Left cardiac atrium (tissue), 4 donors: ENCODE measurements at regions not wholly inside any gene's neighbourhood (a gene's known extent, or its start where the extent isn't known, plus 50 kb on each side); places are given as distances from the start of the nearest gene placed in this dataset.
"Not testable (repeated sequence)": the region's sequence is repeated elsewhere in the genome, so short reads cannot be mapped to it uniquely, and the experiment has no call there.

ENCODE experiments used
- ATAC-seq, 2 donors: fragments of 200-7000 bp; cut with Tn5 transposase; one replicate each; pipeline ENCODE4 v1.9.1; 2020; ENCODE audit warnings: mild to moderate bottlenecking in 2 of 2, moderate library complexity in 2 of 2
- DNase-seq: peaks from one replicate; pipeline ENCODE4 v3.0.0-alpha.2; 2020
- intact Hi-C, 2 donors: fragments of 100-400 bp; cut with DNase I; formaldehyde crosslinking; loops; one replicate each; pipeline versions ENCODE4 v1.14.1 to v1.15.1; 2022 to 2023
- donor health status: DM: no; HTN: yes; CAD: no.
- donor health status: DM: no; HTN: yes; CAD: no; lungs with severe emphysema.
- donor health status: DM: yes; HTN: yes; CAD: no.
- donor health status: Dilated cardiomyopathy.

GRCh38 chr20:7136886-7137285, 369.4 kb downstream of the BMP2 start:
- intact Hi-C loops: no loop called here
- DNase-seq: no peak
- no peak for ATAC-seq

DNA sequence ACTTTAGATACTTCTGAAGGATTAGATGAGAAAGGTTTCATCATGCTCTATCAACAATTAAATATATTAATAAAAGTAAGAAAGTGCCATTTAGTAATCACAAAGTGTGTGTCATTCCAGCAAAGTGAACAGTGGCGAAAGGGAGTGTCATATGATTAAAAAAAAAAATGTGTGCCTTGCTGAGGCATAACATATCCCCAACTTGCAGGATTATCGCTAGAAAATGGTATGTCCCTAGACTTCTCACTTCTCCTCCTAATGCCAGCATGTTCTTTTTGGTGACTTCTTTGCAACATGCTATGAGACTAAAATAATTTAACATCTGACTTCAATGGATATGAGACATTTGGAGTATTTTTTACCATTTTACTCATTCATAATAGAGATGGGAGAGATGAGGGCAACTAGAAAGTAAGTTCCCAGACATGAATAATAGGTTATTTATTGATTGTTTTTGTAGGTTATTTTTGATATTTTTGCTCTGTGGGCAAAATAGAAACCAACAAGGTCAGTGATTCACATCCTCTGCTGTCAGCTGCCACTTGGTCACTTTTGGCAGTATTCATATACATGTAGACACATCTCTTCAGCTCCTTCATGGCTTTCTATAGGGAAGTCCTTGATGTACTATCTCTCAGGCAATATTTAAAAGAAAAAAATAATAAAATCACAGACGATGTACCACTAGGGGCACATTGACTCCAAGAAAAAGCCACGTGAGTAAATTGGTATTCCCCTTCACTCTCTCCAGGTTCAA, 370.1 kb downstream of the BMP2 start:
- no peak for ATAC-seq
- intact Hi-C loops: no loop called here
- no peak for DNase-seq

GRCh38 chr20:7144464-7144863, 377.0 kb downstream of the BMP2 start:
- ATAC-seq (no peak), DNase-seq (no peak)
- intact Hi-C loops: no loop called here

- intact Hi-C loops: no loop called here
- no peak for DNase-seq
- ATAC-seq: peak in 1 of 2 donors; percentile 22
These were observed 379.2 kb downstream of the BMP2 start for GRCh38 chr20:7146552-7147219.

GRCh38 chr20:7147220-7147601, 379.7 kb downstream of the BMP2 start:
- DNase-seq (no peak), ATAC-seq (peak; percentile 38 to 89)
- intact Hi-C loops: no loop called here

- ATAC-seq: peak in 1 of 2 donors; percentile 70
- DNase-seq: no peak
- intact Hi-C loops: no loop called here
These were observed 384.4 kb downstream of the BMP2 start for GRCh38 chr20:7151676-7152470.

GRCh38 chr20:7155282-7155681, 387.8 kb downstream of the BMP2 start:
- intact Hi-C loops: no loop called here
- DNase-seq (no peak), ATAC-seq (no peak)

DNA sequence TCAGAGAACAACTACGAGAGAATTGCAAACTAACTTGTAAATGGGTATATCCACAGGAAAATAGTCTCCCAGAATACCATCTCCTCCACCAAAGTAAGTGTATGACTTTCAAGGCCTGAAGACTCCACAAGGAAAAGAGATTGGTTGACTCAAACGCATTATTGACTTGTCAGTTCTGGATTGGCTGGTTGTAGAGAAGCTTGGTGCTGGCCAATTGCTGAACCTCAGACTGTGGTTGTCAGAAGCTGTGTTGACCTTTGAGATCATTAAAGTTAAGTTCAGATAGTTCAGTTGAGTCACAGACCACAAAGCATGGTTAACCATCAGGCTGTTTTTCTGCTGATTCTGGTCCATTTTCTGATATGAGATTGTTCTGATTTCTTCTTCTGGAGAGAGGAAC, 388.3 kb downstream of the BMP2 start:
- ATAC-seq: no peak
- intact Hi-C loops: no loop called here
- no peak for DNase-seq

- intact Hi-C loops: loop anchor here in 1 of 2 donors (10.0 kb wide), 1 partner anchor 45 kb away; no protein-coding TSS in a partner anchor
- ATAC-seq (no peak), DNase-seq (no peak)
These were observed 392.4 kb downstream of the BMP2 start for GRCh38 chr20:7159903-7160302.

GRCh38 chr20:7161690-7162089, 394.2 kb downstream of the BMP2 start:
- peak in 1 of 2 donors; percentile 26 for ATAC-seq
- intact Hi-C loops: loop anchor here in 1 of 2 donors (10.0 kb wide), 1 partner anchor 47 kb away; no protein-coding TSS in a partner anchor
- no peak for DNase-seq

- intact Hi-C loops: no loop called here
- no peak for DNase-seq
- ATAC-seq: no peak
These were observed 404.4 kb downstream of the BMP2 start for GRCh38 chr20:7171911-7172310.

DNA sequence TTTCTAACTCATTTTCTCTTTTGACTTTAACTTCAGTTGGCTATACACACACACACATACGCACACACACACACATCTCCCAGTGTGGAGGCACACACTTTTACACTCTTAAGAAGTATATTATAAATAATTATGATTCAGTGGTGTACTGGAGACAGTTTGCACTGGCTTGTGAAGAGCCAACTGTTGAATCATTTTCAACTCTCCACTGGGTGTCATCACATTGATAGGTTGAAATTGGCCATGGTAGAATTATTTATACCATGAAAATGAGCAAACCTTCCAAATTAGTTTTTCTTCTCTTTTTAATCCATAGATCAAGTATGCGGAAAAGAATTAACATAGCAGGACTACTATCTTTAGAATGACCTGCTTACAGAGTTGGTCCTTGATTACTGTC, 407.1 kb downstream of the BMP2 start:
- intact Hi-C loops: no loop called here
- no peak for ATAC-seq

DNA sequence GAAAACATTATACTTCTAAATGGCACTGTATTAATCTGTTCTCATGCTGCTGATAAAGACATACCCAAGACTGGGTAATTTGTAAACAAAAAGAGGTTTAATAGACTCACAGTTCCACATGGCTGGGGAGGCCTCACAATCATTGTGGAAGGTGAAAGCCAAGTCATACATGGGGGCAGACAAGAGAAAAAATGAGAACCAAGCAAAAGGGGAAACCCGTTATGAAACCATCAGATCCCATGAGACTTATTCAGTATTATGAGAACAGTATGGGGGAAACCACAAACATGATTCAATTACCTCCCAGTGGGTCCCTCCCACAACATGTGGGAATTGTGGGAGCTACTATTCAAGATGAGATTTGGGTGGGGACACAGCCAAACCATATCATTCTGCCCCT, 408.3 kb downstream of the BMP2 start:
- intact Hi-C loops, ATAC-seq, DNase-seq: not testable (repeated sequence)

More for the DNA sequence above, 407.1 kb downstream of the BMP2 start:
- DNase-seq: no peak

GRCh38 chr20:7178004-7178403, 410.5 kb downstream of the BMP2 start:
- ATAC-seq (no peak), DNase-seq (no peak)
- intact Hi-C loops: no loop called here

DNA sequence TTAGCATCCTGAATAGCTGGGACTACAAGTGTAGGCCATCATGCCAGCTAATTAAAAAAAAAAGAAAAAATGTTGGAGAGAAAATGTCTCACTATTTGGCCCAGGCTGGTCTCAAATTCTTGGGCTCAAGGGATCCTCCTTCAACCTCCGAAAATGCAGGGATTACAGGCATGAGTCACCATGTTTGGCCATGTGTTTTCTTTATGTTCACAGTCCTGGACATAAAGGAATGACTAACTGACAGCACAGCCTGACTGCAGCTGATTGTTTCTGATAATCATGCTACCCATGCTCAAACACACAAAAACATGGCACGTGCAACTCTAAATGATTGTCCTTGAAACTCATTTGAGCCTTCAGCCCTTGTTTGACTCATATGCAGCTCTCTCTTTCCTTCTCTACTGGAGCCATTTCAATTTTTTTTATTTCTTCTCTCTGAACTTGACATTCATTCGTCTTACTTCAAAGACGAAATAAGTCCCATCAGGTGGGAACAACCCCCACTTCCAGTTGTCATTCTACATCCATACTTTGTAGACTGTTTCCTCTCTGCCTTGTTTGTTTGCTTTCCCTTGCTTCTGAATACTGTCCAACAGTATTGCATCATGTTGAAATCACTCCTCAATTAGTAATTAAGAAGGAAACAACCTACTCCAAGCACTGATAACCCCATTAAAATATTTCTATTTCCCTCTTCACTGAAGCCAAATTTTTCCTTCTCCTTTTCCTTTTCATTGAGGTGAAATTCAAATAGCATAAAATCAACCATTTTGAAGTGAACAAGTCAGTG, 413.0 kb downstream of the BMP2 start:
- ATAC-seq (no peak), DNase-seq (no peak)
- intact Hi-C loops: no loop called here

DNA sequence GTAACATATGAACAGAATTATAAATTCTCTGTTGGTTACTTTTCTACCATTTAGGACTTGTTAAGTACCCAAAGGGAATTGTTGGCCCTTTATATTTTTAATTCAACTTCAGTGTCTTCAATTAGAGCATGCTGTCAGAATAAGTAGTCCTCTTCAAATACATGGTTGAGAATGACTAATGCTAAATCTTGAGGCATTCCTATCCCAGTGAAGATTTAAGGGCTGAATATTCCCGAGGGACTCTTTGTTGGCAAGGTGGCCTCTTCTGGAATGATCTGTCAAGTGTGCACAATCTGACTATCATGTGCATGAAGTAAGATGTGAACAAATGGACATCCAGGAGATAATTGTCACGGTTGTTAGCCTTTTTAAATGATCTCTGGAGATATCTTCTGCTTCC, 421.7 kb downstream of the BMP2 start:
- intact Hi-C loops: no loop called here
- no peak for DNase-seq

DNA sequence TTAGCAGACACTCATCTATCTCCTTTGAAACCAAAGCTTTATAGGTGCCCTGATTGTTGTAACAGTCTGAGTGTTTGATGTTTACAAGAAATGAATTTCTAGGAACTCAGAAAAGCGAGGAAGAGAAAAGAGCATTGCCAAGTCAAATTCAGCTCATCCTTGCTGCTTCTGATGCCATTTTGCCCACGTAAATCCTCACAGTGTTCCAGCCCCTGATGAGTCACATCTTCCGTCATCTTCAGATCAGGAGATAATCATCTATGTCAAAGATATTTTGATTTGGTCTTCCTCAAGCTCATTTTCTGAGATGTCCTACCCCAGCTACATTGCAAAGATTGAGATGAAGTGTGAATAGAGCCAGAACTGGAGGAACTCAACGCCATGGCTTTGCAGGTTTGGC, 426.2 kb downstream of the BMP2 start:
- no peak for ATAC-seq
- intact Hi-C loops: no loop called here
- no peak for DNase-seq

More for the DNA sequence above, 421.7 kb downstream of the BMP2 start:
- no peak for ATAC-seq

GRCh38 chr20:7195704-7196103, 428.2 kb downstream of the BMP2 start:
- DNase-seq: no peak
- ATAC-seq: no peak
- intact Hi-C loops: no loop called here

GRCh38 chr20:7196481-7196880, 429.0 kb downstream of the BMP2 start:
- DNase-seq (no peak), ATAC-seq (no peak)
- intact Hi-C loops: no loop called here
